ENCODE measurements at regions not wholly inside any gene's neighbourhood (a gene's known extent, or its start where the extent isn't known, plus 50 kb on each side); places are given as distances from the start of the nearest gene placed in this dataset.

DNA sequence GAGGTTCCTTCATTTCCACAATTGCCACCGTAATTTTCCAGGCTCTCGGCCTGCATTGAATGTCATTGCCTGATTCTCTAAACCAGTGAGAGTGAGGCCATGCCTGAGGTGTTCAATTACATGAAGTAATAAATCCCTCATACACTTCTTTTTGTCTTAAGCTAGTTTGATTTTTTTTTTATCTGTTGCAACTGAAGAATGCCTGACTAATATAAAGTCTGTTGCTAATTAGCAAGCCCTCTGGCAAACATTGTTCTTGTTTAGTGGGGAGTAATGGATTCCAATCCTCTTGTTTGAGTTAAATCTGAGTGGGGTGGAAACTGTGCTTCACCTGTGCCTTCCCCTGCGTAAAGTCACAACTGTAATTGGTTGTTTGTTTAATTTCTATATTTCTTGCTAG lies 338.1 kb upstream of the ATP10B start:
- no peak overlapping the region for H3K4me3 ChIP-seq (replicated peaks in 1 of 2; ENCODE audit: low read depth in 1 of 2, low read length in 2 of 2)
- H3K9me3 ChIP-seq (ENCODE audit: control insufficient read depth in 1 of 2, insufficient read depth in 1 of 2, low read depth in 1 of 2, low read length in 2 of 2): peaks cover 0 to 4% of the 10 kb centered on the region in 2 experiments; a peak in 2 of 4 replicates
- no peaks in the 10 kb centered on the region for H3K79me2 ChIP-seq (ENCODE audit: insufficient read depth, low read length)
- ChIA-PET RAD21 (ENCODE audit: low non-redundant PET in 1 of 2, low total read pairs in 2 of 2, uncharacterized antibody in 2 of 2, unreplicated experiment in 2 of 2) (no interaction called here), CTCF (no interaction called here), POLR2A (no interaction called here)
- H2AFZ ChIP-seq (ENCODE audit: low read depth, low read length, poor library complexity, severe bottlenecking): no peak overlapping the region
- H4K20me1 ChIP-seq (ENCODE audit: insufficient read depth): no peaks in the 10 kb centered on the region
- H3K4me1 ChIP-seq (ENCODE audit: control insufficient read depth in 1 of 2, insufficient read depth in 2 of 2, low read length in 2 of 2): no peaks in the 10 kb centered on the region
- H3K9ac ChIP-seq (ENCODE audit: low read length): no peak overlapping the region
- intact Hi-C loops (cut with micrococcal nuclease): no loop called here
- no peak overlapping the region for H3K4me2 ChIP-seq (ENCODE audit: low read length)
- ATAC-seq: no peak
- DNase-seq (ENCODE audit: low read depth, low spot score): no peak
- TF ChIP-seq CBX3 (IDR thresholded peaks at IDR 0.05; ENCODE audit: low read depth) (no peak), POLR2A (IDR thresholded peaks at IDR 0.05; ENCODE audit: borderline replicate concordance, extremely low read depth, insufficient read depth, insufficient read length) (no peak), ZBTB33 (IDR thresholded peaks at IDR 0.05; ENCODE audit: extremely low read depth, insufficient replicate concordance, low read length) (no peak), JUND (IDR thresholded peaks at IDR 0.05) (no peak), FOSL1 (IDR thresholded peaks at IDR 0.05; ENCODE audit: low read depth) (no peak), MAX (IDR thresholded peaks at IDR 0.05) (no peak), YY1 (IDR thresholded peaks at IDR 0.05; ENCODE audit: extremely low read depth, insufficient replicate concordance, low read depth, low read length) (no peak), TCF7L2 (IDR thresholded peaks at IDR 0.05; ENCODE audit: borderline replicate concordance, extremely low read depth, insufficient read depth, insufficient read length) (no peak), EGR1 (IDR thresholded peaks at IDR 0.05; ENCODE audit: low read depth) (no peak), ELF1 (IDR thresholded peaks at IDR 0.05; ENCODE audit: borderline replicate concordance, low read depth) (no peak)
- TF ChIP-seq, protein P1, sequence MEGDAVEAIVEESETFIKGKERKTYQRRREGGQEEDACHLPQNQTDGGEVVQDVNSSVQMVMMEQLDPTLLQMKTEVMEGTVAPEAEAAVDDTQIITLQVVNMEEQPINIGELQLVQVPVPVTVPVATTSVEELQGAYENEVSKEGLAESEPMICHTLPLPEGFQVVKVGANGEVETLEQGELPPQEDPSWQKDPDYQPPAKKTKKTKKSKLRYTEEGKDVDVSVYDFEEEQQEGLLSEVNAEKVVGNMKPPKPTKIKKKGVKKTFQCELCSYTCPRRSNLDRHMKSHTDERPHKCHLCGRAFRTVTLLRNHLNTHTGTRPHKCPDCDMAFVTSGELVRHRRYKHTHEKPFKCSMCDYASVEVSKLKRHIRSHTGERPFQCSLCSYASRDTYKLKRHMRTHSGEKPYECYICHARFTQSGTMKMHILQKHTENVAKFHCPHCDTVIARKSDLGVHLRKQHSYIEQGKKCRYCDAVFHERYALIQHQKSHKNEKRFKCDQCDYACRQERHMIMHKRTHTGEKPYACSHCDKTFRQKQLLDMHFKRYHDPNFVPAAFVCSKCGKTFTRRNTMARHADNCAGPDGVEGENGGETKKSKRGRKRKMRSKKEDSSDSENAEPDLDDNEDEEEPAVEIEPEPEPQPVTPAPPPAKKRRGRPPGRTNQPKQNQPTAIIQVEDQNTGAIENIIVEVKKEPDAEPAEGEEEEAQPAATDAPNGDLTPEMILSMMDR (IDR thresholded peaks at IDR 0.05 in 2 of 3, conservative IDR thresholded peaks at IDR 0.05 in 1 of 3; ENCODE audit: borderline replicate concordance in 1 of 3, insufficient read depth in 1 of 3, low read depth in 2 of 3, low read length in 2 of 3): no peak
- TF ChIP-seq, protein P2, sequence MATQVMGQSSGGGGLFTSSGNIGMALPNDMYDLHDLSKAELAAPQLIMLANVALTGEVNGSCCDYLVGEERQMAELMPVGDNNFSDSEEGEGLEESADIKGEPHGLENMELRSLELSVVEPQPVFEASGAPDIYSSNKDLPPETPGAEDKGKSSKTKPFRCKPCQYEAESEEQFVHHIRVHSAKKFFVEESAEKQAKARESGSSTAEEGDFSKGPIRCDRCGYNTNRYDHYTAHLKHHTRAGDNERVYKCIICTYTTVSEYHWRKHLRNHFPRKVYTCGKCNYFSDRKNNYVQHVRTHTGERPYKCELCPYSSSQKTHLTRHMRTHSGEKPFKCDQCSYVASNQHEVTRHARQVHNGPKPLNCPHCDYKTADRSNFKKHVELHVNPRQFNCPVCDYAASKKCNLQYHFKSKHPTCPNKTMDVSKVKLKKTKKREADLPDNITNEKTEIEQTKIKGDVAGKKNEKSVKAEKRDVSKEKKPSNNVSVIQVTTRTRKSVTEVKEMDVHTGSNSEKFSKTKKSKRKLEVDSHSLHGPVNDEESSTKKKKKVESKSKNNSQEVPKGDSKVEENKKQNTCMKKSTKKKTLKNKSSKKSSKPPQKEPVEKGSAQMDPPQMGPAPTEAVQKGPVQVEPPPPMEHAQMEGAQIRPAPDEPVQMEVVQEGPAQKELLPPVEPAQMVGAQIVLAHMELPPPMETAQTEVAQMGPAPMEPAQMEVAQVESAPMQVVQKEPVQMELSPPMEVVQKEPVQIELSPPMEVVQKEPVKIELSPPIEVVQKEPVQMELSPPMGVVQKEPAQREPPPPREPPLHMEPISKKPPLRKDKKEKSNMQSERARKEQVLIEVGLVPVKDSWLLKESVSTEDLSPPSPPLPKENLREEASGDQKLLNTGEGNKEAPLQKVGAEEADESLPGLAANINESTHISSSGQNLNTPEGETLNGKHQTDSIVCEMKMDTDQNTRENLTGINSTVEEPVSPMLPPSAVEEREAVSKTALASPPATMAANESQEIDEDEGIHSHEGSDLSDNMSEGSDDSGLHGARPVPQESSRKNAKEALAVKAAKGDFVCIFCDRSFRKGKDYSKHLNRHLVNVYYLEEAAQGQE (IDR thresholded peaks at IDR 0.05; ENCODE audit: low read depth): no peak
- no peaks in the 10 kb centered on the region for H3K36me3 ChIP-seq (ENCODE audit: control insufficient read depth in 1 of 2, insufficient read depth in 2 of 2, low read length in 2 of 2)
- H3K9me2 ChIP-seq (ENCODE audit: insufficient read depth): no peaks in the 10 kb centered on the region
- no TSS peak for BruUV-seq (replicated peaks)
- no peak overlapping the region for H3K27ac ChIP-seq (ENCODE audit: low read depth, low read length)
- no peaks in the 10 kb centered on the region for H3K27me3 ChIP-seq (ENCODE audit: insufficient read depth, low read length)

Measured in HCT116 (cell line).